Right lobe of liver (tissue), 4 donors: ENCODE measurements at regions not wholly inside any gene's neighbourhood (a gene's known extent, or its start where the extent isn't known, plus 50 kb on each side); places are given as distances from the start of the nearest gene placed in this dataset.

Experiments
- POLR2A ChIP-seq: fragments of 450-650 bp; IDR thresholded peaks from one replicate; pipeline ENCODE4 v1.6.1; 2017; ENCODE audit warnings: antibody characterized with exemption, mild to moderate bottlenecking
- TF ChIP-seq, protein P1 (sequence below), 4 donors: fragments of 200-600 bp in 3 of 4; fragments of 450-650 bp in 1 of 4; IDR thresholded peaks; one replicate each; pipeline versions ENCODE4 v1.5.1 to v1.8.0; 2016 to 2022; ENCODE audit warnings: antibody characterized with exemption in 4 of 4, mild to moderate bottlenecking in 2 of 4
- donor health status: DM: no; HTN: no; CAD: no.
- donor health status: DM: no; HTN: no; CAD: no.
- donor health status: DM: no; HTN: yes; CAD: no.

DNA sequence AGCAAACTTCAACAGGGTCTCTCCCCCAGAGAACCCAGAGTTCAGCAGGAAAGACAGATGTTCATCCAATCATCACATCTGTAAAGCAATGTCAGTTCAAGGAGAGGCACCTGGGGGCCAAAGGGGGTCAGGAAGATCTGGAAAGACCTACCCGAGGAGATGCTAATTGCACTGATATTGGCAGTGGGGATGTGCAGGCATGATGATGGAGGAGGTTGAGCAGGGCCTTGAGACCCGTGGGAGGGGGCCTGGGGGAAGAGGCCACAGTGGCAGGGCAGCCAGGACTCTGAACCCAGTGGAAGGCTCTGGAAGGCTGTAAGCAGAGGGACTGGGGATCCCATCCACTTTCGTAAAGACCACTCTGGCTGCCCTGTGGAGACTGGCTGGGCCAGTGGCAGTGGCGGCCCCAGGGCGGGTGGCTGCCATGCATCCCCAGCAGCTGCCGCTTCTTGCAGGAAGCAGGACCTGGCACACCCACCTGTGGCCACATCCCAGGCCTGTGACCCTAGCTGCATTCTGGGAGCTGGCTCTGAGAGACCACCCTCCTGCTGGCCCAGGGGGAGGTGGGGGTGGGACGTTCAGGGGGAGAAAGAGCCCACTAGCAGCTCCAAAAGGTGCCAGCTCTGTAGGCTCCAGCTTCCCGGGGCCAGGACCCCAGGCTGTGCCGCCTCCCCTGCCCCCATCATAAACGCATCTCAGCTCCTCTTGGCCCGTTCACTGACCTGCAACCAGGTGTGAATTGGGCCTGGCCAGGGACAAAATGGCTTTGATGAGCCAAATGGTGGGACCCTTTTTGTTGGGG, 59.9 kb upstream of the FGF3 start:
- TF ChIP-seq POLR2A, result no peak
- TF ChIP-seq, protein P1, sequence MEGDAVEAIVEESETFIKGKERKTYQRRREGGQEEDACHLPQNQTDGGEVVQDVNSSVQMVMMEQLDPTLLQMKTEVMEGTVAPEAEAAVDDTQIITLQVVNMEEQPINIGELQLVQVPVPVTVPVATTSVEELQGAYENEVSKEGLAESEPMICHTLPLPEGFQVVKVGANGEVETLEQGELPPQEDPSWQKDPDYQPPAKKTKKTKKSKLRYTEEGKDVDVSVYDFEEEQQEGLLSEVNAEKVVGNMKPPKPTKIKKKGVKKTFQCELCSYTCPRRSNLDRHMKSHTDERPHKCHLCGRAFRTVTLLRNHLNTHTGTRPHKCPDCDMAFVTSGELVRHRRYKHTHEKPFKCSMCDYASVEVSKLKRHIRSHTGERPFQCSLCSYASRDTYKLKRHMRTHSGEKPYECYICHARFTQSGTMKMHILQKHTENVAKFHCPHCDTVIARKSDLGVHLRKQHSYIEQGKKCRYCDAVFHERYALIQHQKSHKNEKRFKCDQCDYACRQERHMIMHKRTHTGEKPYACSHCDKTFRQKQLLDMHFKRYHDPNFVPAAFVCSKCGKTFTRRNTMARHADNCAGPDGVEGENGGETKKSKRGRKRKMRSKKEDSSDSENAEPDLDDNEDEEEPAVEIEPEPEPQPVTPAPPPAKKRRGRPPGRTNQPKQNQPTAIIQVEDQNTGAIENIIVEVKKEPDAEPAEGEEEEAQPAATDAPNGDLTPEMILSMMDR (IDR thresholded peaks at IDR 0.05), result no peak
